OCI-LY3 (cell line): ENCODE measurements at regions not wholly inside any gene's neighbourhood (a gene's known extent, or its start where the extent isn't known, plus 50 kb on each side); places are given as distances from the start of the nearest gene placed in this dataset.

Experiments
- H2AFZ ChIP-seq: fragments of 200-600, 300-600 bp; shearing (Covaris generic); 2 replicates; pipeline ENCODE4 v1.6.0; 2014; ENCODE audit warnings: antibody characterized with exemption, low read depth, low read length
- H3K27ac ChIP-seq: fragments of 200-600, 300-600 bp; sonication (generic); 2 replicates; pipeline ENCODE4 v1.5.1; 2014; ENCODE audit warnings: mild to moderate bottlenecking, low read length, moderate library complexity, mixed read lengths
- H3K27me3 ChIP-seq: fragments of 200-600, 300-600 bp; sonication (generic); 2 replicates; pipeline ENCODE4 v1.6.1; 2014; ENCODE audit warnings: low read depth, low read length, mixed read lengths
- H3K36me3 ChIP-seq: fragments of 200-600, 300-600 bp; sonication (generic); replicated peaks from 2 replicates; pipeline ENCODE3; 2014; ENCODE audit warnings: low read depth, low read length, mixed read lengths
- H3K4me1 ChIP-seq: fragments of 300-600, 200-600 bp; sonication (generic); 2 replicates; pipeline ENCODE4 v1.6.1; 2014; ENCODE audit warnings: low read length, mixed read lengths
- H3K4me2 ChIP-seq: fragments of 200-600, 300-600 bp; sonication (generic); 2 replicates; pipeline ENCODE4 v1.6.1; 2014; ENCODE audit warnings: low read length, mixed read lengths
- H3K4me3 ChIP-seq: fragments of 300-600, 200-600 bp; sonication (generic); 2 replicates; pipeline ENCODE4 v1.5.1; 2014; ENCODE audit warnings: antibody characterized with exemption, mild to moderate bottlenecking, low read length, moderate library complexity
- H3K79me2 ChIP-seq: fragments of 300-600, 200-600 bp; shearing (Covaris generic); 2 replicates; pipeline ENCODE4 v1.6.1; 2014; ENCODE audit warnings: mild to moderate bottlenecking, low read length, mixed read lengths
- H3K9ac ChIP-seq: fragments of 300-600, 200-600 bp; shearing (Covaris generic); 2 replicates; pipeline ENCODE4 v1.6.0; 2014; ENCODE audit warnings: mild to moderate bottlenecking, low read length, moderate library complexity
- H3K9me3 ChIP-seq: fragments of 200-600, 300-600 bp; shearing (Covaris generic); 2 replicates; pipeline ENCODE4 v1.6.1; 2014; ENCODE audit warnings: low read length, mixed read lengths; ENCODE audit not compliant: insufficient read depth
- H4K20me1 ChIP-seq: fragments of 200-600, 300-600 bp; sonication (generic); 2 replicates; pipeline ENCODE4 v1.6.1; 2016; ENCODE audit warnings: low read length, mixed read lengths; ENCODE audit not compliant: insufficient read depth
- CTCF ChIP-seq: fragments of 200-600, 300-600 bp; sonication (generic); IDR thresholded peaks from 2 replicates; pipeline ENCODE4 v1.5.1; 2014; ENCODE audit warnings: antibody characterized with exemption, low read length, low read depth
- EZH2phosphoT487 ChIP-seq: fragments of 200-600 bp; shearing (Covaris generic); IDR thresholded peaks from 2 replicates; pipeline ENCODE4 v1.6.1; 2018; ENCODE audit warnings: antibody characterized with exemption, mixed run types, low read depth

- Histone ChIP-seq H3K79me2 (no peaks in the 10 kb centered on the region), H3K36me3 (no peaks in the 10 kb centered on the region), H3K27ac (no peak overlapping the region), H3K9ac (no peak overlapping the region), H3K4me1 (no peaks in the 10 kb centered on the region), H4K20me1 (no peaks in the 10 kb centered on the region), H3K27me3 (no peaks in the 10 kb centered on the region), H2AFZ (no peak overlapping the region), H3K4me3 (no peak overlapping the region), H3K9me3 (no peaks in the 10 kb centered on the region), H3K4me2 (no peak overlapping the region)
- TF ChIP-seq EZH2phosphoT487 (no peak), CTCF (no peak)
These were observed 391.6 kb downstream of the PCDH20 start for GRCh38 chr13:61024046-61024445.

GRCh38 chr13:61021838-61022237 is 393.8 kb downstream of the PCDH20 start:
- H3K27me3 ChIP-seq, result no peaks in the 10 kb centered on the region
- no peaks in the 10 kb centered on the region for H4K20me1 ChIP-seq
- H3K4me1 ChIP-seq, result no peaks in the 10 kb centered on the region
- TF ChIP-seq EZH2phosphoT487 (no peak), CTCF (no peak)
- H3K36me3 ChIP-seq, result no peaks in the 10 kb centered on the region
- H3K9me3 ChIP-seq, result no peaks in the 10 kb centered on the region
- no peak overlapping the region for H3K4me2 ChIP-seq
- H2AFZ ChIP-seq, result no peak overlapping the region
- H3K79me2 ChIP-seq, result no peaks in the 10 kb centered on the region
- H3K4me3 ChIP-seq, result no peak overlapping the region
- no peak overlapping the region for H3K27ac ChIP-seq
- no peak overlapping the region for H3K9ac ChIP-seq

GRCh38 chr13:61013796-61014195 is 401.9 kb downstream of the PCDH20 start:
- Histone ChIP-seq H3K9ac (no peak overlapping the region), H3K9me3 (peaks cover 1% of the 10 kb centered on the region; the same call in 1 of the 2 replicates), H3K36me3 (no peaks in the 10 kb centered on the region), H3K27ac (no peak overlapping the region), H3K4me2 (no peak overlapping the region), H4K20me1 (no peaks in the 10 kb centered on the region), H2AFZ (no peak overlapping the region), H3K4me1 (no peaks in the 10 kb centered on the region), H3K79me2 (no peaks in the 10 kb centered on the region), H3K27me3 (no peaks in the 10 kb centered on the region), H3K4me3 (no peak overlapping the region)
- no peak for TF ChIP-seq EZH2phosphoT487
- no peak for TF ChIP-seq CTCF

- Histone ChIP-seq H3K4me1 (peaks cover 7% of the 10 kb centered on the region), H3K27me3 (no peaks in the 10 kb centered on the region), H2AFZ (no peak overlapping the region), H3K27ac (no peak overlapping the region), H3K79me2 (no peaks in the 10 kb centered on the region), H3K4me3 (no peak overlapping the region), H3K9me3 (peaks cover 22% of the 10 kb centered on the region), H3K36me3 (peaks cover 14% of the 10 kb centered on the region), H4K20me1 (no peaks in the 10 kb centered on the region), H3K4me2 (no peak overlapping the region), H3K9ac (no peak overlapping the region)
- TF ChIP-seq CTCF (no peak), EZH2phosphoT487 (no peak)
These were observed 405.3 kb downstream of the PCDH20 start for GRCh38 chr13:61010358-61010757.
